ENCODE measurements at regions not wholly inside any gene's neighbourhood (a gene's known extent, or its start where the extent isn't known, plus 50 kb on each side); places are given as distances from the start of the nearest gene placed in this dataset.

- CTCF ChIA-PET = no interaction called here
- ATAC-seq (replicated peaks in 1 of 4) (no peak), DNase-seq (no peak)
- H3K27ac ChIP-seq (ENCODE audit: low read length) = no peak overlapping the region
- no peaks in the 10 kb centered on the region for H3K27me3 Mint-ChIP-seq
- no peak overlapping the region for H3K4me3 Mint-ChIP-seq
- no peaks in the 10 kb centered on the region for H3K4me1 ChIP-seq (ENCODE audit: control insufficient read depth in 1 of 2, extremely low read depth in 1 of 2, insufficient read depth in 2 of 2, low read length in 2 of 2)
- no peaks in the 10 kb centered on the region for H3K36me3 Mint-ChIP-seq
- no peaks in the 10 kb centered on the region for H3K36me3 ChIP-seq (ENCODE audit: control insufficient read depth in 2 of 2, extremely low read depth in 1 of 2, insufficient read depth in 1 of 2, low read length in 1 of 2)
- POLR2A ChIA-PET = no interaction called here
- no peaks in the 10 kb centered on the region for H3K4me1 Mint-ChIP-seq
- peaks cover 11 to 18% (median 12%) of the 10 kb centered on the region in 3 donors for H3K9me3 Mint-ChIP-seq
- H3K27me3 ChIP-seq (replicated peaks in 1 of 2; ENCODE audit: control insufficient read depth in 2 of 2, extremely low read depth in 1 of 2, insufficient read depth in 2 of 2, low read length in 1 of 2) = no peaks in the 10 kb centered on the region
- no peak overlapping the region for H3K27ac Mint-ChIP-seq
- H3K9me3 ChIP-seq = no peaks in the 10 kb centered on the region
- H3K4me3 ChIP-seq (ENCODE audit: control insufficient read depth in 1 of 2, extremely low read depth in 1 of 2, low read length in 1 of 2) = no peak overlapping the region
Observed at GRCh38 chr5:24767086-24767485, 122.3 kb upstream of the CDH10 start.

DNA sequence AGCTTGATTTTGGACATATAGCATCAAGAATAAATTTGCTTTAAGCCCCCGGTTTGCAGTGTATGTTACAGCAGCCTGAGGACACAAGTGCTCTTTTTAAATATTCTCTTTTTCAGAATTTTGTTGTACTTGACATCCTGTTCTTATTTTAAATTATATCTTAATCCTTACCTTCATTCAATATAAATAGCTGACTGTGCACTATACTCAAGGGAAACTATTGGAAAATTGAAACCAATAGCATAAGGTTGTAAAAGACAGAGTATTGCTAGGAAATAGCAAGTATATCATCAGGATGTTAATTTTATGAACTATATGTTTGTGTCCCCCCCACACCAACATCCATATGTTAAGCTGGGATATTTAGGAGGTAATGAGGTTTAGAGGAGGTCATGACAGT lies 120.4 kb upstream of the CDH10 start:
- no peaks in the 10 kb centered on the region for H3K27me3 Mint-ChIP-seq
- no peak overlapping the region for H3K4me3 Mint-ChIP-seq
- WGBS (ENCODE audit: insufficient coverage) = no CpG with 5 or more reads among the region's 1 CpG
- POLR2A ChIA-PET = no interaction called here
- Histone ChIP-seq H3K27ac (ENCODE audit: low read length) (no peak overlapping the region), H3K9me3 (no peaks in the 10 kb centered on the region), H3K4me3 (ENCODE audit: control insufficient read depth in 1 of 2, extremely low read depth in 1 of 2, low read length in 1 of 2) (no peak overlapping the region), H3K36me3 (ENCODE audit: control insufficient read depth in 2 of 2, extremely low read depth in 1 of 2, insufficient read depth in 1 of 2, low read length in 1 of 2) (no peaks in the 10 kb centered on the region), H3K27me3 (replicated peaks in 1 of 2; ENCODE audit: control insufficient read depth in 2 of 2, extremely low read depth in 1 of 2, insufficient read depth in 2 of 2, low read length in 1 of 2) (no peaks in the 10 kb centered on the region), H3K4me1 (ENCODE audit: control insufficient read depth in 1 of 2, extremely low read depth in 1 of 2, insufficient read depth in 2 of 2, low read length in 2 of 2) (no peaks in the 10 kb centered on the region)
- no peaks in the 10 kb centered on the region for H3K4me1 Mint-ChIP-seq
- CTCF ChIA-PET = no interaction called here
- H3K27ac Mint-ChIP-seq = no peak overlapping the region
- no peaks in the 10 kb centered on the region for H3K36me3 Mint-ChIP-seq
- DNase-seq = no peak
- ATAC-seq (replicated peaks in 1 of 4) = no peak
- peaks cover 10 to 21% (median 14%) of the 10 kb centered on the region in 3 donors for H3K9me3 Mint-ChIP-seq

GRCh38 chr5:24750355-24750754 lies 105.6 kb upstream of the CDH10 start:
- no peaks in the 10 kb centered on the region for H3K4me1 Mint-ChIP-seq
- no peak for ATAC-seq (replicated peaks in 1 of 4)
- ChIA-PET POLR2A (no interaction called here), CTCF (no interaction called here)
- H3K36me3 ChIP-seq (ENCODE audit: control insufficient read depth in 2 of 2, extremely low read depth in 1 of 2, insufficient read depth in 1 of 2, low read length in 1 of 2) = no peaks in the 10 kb centered on the region
- no peaks in the 10 kb centered on the region for H3K36me3 Mint-ChIP-seq
- WGBS (ENCODE audit: insufficient coverage) = 63% methylated on average over 2 of the region's 3 CpGs
- no peaks in the 10 kb centered on the region for H3K27me3 Mint-ChIP-seq
- no peaks in the 10 kb centered on the region for H3K4me1 ChIP-seq (ENCODE audit: control insufficient read depth in 1 of 2, extremely low read depth in 1 of 2, insufficient read depth in 2 of 2, low read length in 2 of 2)
- H3K27ac Mint-ChIP-seq = no peak overlapping the region
- H3K27me3 ChIP-seq (replicated peaks in 1 of 2; ENCODE audit: control insufficient read depth in 2 of 2, extremely low read depth in 1 of 2, insufficient read depth in 2 of 2, low read length in 1 of 2) = no peaks in the 10 kb centered on the region
- H3K27ac ChIP-seq (ENCODE audit: low read length) = no peak overlapping the region
- H3K9me3 ChIP-seq = no peaks in the 10 kb centered on the region
- H3K4me3 Mint-ChIP-seq = no peak overlapping the region
- DNase-seq = no peak
- no peak overlapping the region for H3K4me3 ChIP-seq (ENCODE audit: control insufficient read depth in 1 of 2, extremely low read depth in 1 of 2, low read length in 1 of 2)
- peaks cover 22 to 42% (median 23%) of the 10 kb centered on the region in 3 donors for H3K9me3 Mint-ChIP-seq

DNA sequence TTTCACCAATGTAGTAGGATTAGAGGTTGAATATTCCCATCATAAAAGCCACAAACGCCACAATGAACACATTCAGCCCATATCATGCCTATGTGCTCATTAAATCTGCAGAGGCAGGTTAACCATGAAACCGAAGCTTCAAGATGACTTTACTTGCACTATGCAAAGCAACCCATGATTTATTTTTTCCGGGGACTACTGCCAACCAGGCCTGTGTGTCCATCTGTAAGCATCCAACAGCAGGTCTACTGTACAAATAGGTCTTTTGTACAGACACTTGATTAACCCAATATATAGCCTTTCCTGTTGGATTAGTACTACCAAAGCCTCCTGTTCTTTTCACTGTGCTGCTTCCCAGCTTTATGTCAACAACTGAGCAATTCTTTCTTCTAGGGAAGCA lies 104.9 kb upstream of the CDH10 start:
- Mint-ChIP-seq H3K9me3 (peaks cover 22 to 48% (median 23%) of the 10 kb centered on the region in 3 donors), H3K36me3 (no peaks in the 10 kb centered on the region), H3K4me3 (no peak overlapping the region), H3K27me3 (no peaks in the 10 kb centered on the region), H3K27ac (no peak overlapping the region), H3K4me1 (no peaks in the 10 kb centered on the region)
- Histone ChIP-seq H3K36me3 (ENCODE audit: control insufficient read depth in 2 of 2, extremely low read depth in 1 of 2, insufficient read depth in 1 of 2, low read length in 1 of 2) (no peaks in the 10 kb centered on the region), H3K27ac (ENCODE audit: low read length) (no peak overlapping the region), H3K4me3 (ENCODE audit: control insufficient read depth in 1 of 2, extremely low read depth in 1 of 2, low read length in 1 of 2) (no peak overlapping the region), H3K9me3 (no peaks in the 10 kb centered on the region), H3K4me1 (ENCODE audit: control insufficient read depth in 1 of 2, extremely low read depth in 1 of 2, insufficient read depth in 2 of 2, low read length in 2 of 2) (no peaks in the 10 kb centered on the region), H3K27me3 (replicated peaks in 1 of 2; ENCODE audit: control insufficient read depth in 2 of 2, extremely low read depth in 1 of 2, insufficient read depth in 2 of 2, low read length in 1 of 2) (no peaks in the 10 kb centered on the region)
- no peak for ATAC-seq (replicated peaks in 1 of 4)
- 56% methylated on average over 3 of the region's 3 CpGs for WGBS (ENCODE audit: insufficient coverage)
- CTCF ChIA-PET = no interaction called here
- POLR2A ChIA-PET = no interaction called here
- DNase-seq = no peak

- 80% methylated on average over 3 of the region's 6 CpGs for WGBS (ENCODE audit: insufficient coverage)
- no peak overlapping the region for H3K27ac ChIP-seq (ENCODE audit: low read length)
- H3K4me1 ChIP-seq (ENCODE audit: control insufficient read depth in 1 of 2, extremely low read depth in 1 of 2, insufficient read depth in 2 of 2, low read length in 2 of 2) = no peaks in the 10 kb centered on the region
- Mint-ChIP-seq H3K36me3 (no peaks in the 10 kb centered on the region), H3K4me1 (no peaks in the 10 kb centered on the region), H3K9me3 (peaks cover 25 to 37% (median 28%) of the 10 kb centered on the region in 3 donors), H3K4me3 (no peak overlapping the region), H3K27ac (no peak overlapping the region), H3K27me3 (no peaks in the 10 kb centered on the region)
- ATAC-seq (replicated peaks in 1 of 4) = no peak
- H3K9me3 ChIP-seq = no peaks in the 10 kb centered on the region
- H3K36me3 ChIP-seq (ENCODE audit: control insufficient read depth in 2 of 2, extremely low read depth in 1 of 2, insufficient read depth in 1 of 2, low read length in 1 of 2) = no peaks in the 10 kb centered on the region
- DNase-seq = no peak
- POLR2A ChIA-PET = no interaction called here
- no peak overlapping the region for H3K4me3 ChIP-seq (ENCODE audit: control insufficient read depth in 1 of 2, extremely low read depth in 1 of 2, low read length in 1 of 2)
- H3K27me3 ChIP-seq (replicated peaks in 1 of 2; ENCODE audit: control insufficient read depth in 2 of 2, extremely low read depth in 1 of 2, insufficient read depth in 2 of 2, low read length in 1 of 2) = no peaks in the 10 kb centered on the region
- CTCF ChIA-PET = no interaction called here
Observed at GRCh38 chr5:24747327-24747726, 102.5 kb upstream of the CDH10 start.

DNA sequence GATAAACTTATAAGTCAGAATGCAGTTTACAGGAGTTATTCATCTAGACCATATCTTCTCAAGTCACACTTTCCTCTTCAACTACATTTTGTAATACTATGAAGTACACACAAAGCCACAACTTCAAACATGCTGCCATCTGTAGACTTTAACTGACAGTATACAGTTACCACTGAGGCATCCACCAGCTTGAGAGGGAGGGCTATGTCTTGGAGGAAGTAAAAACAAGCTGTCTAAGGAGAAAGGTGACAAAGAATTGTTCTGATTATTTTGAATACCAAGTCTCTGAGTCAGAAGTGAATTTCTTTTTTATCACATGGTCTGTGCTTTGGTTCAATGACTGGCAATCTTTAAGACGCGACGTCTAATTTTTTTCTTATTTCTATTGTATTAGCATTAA lies 97.6 kb upstream of the CDH10 start:
- no peak overlapping the region for H3K27ac ChIP-seq (ENCODE audit: low read length)
- ChIA-PET POLR2A (no interaction called here), CTCF (no interaction called here)
- no peaks in the 10 kb centered on the region for H3K4me1 Mint-ChIP-seq
- peaks cover 3% of the 10 kb centered on the region for H3K9me3 ChIP-seq
- no peaks in the 10 kb centered on the region for H3K4me1 ChIP-seq (ENCODE audit: control insufficient read depth in 1 of 2, extremely low read depth in 1 of 2, insufficient read depth in 2 of 2, low read length in 2 of 2)
- no peak overlapping the region for H3K4me3 ChIP-seq (ENCODE audit: control insufficient read depth in 1 of 2, extremely low read depth in 1 of 2, low read length in 1 of 2)
- no peaks in the 10 kb centered on the region for H3K27me3 Mint-ChIP-seq
- no CpG with 5 or more reads among the region's 3 CpGs for WGBS (ENCODE audit: insufficient coverage)
- no peaks in the 10 kb centered on the region for H3K27me3 ChIP-seq (replicated peaks in 1 of 2; ENCODE audit: control insufficient read depth in 2 of 2, extremely low read depth in 1 of 2, insufficient read depth in 2 of 2, low read length in 1 of 2)
- no peak overlapping the region for H3K4me3 Mint-ChIP-seq
- H3K9me3 Mint-ChIP-seq = peaks cover 22 to 52% (median 31%) of the 10 kb centered on the region in 3 donors
- H3K36me3 Mint-ChIP-seq = no peaks in the 10 kb centered on the region
- H3K36me3 ChIP-seq (ENCODE audit: control insufficient read depth in 2 of 2, extremely low read depth in 1 of 2, insufficient read depth in 1 of 2, low read length in 1 of 2) = no peaks in the 10 kb centered on the region
- ATAC-seq (replicated peaks in 1 of 4) (no peak), DNase-seq (no peak)
- no peak overlapping the region for H3K27ac Mint-ChIP-seq

DNA sequence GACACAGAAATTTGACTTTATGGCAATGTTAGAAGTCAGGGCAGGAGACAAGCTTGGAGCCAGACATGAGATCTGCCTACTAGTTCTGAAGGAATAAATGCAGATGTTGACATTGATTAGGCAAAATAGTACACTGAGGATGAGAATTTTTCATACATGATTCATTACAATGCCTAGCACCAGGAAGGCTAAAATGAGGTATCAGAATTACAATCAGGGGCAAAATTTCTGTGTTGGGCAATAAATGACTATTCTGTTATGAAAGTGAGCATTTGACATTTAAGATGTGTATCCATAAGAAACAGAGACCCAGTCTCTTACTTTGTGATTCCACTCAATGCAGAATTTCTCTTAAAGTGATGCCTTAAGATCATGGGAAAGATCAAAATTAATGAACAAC lies 92.4 kb upstream of the CDH10 start:
- Histone ChIP-seq H3K4me1 (ENCODE audit: control insufficient read depth in 1 of 2, extremely low read depth in 1 of 2, insufficient read depth in 2 of 2, low read length in 2 of 2) (no peaks in the 10 kb centered on the region), H3K9me3 (peaks cover 3% of the 10 kb centered on the region), H3K4me3 (ENCODE audit: control insufficient read depth in 1 of 2, extremely low read depth in 1 of 2, low read length in 1 of 2) (no peak overlapping the region), H3K36me3 (ENCODE audit: control insufficient read depth in 2 of 2, extremely low read depth in 1 of 2, insufficient read depth in 1 of 2, low read length in 1 of 2) (no peaks in the 10 kb centered on the region), H3K27me3 (replicated peaks in 1 of 2; ENCODE audit: control insufficient read depth in 2 of 2, extremely low read depth in 1 of 2, insufficient read depth in 2 of 2, low read length in 1 of 2) (no peaks in the 10 kb centered on the region), H3K27ac (ENCODE audit: low read length) (no peak overlapping the region)
- H3K9me3 Mint-ChIP-seq = peaks cover 19 to 50% (median 26%) of the 10 kb centered on the region in 3 donors
- no peaks in the 10 kb centered on the region for H3K27me3 Mint-ChIP-seq
- no peaks in the 10 kb centered on the region for H3K4me1 Mint-ChIP-seq
- H3K36me3 Mint-ChIP-seq = no peaks in the 10 kb centered on the region
- ATAC-seq (replicated peaks in 1 of 4) (no peak), DNase-seq (no peak)
- no peak overlapping the region for H3K4me3 Mint-ChIP-seq
- no peak overlapping the region for H3K27ac Mint-ChIP-seq
- POLR2A ChIA-PET = no interaction called here
- CTCF ChIA-PET = no interaction called here
